Kidney glomerular epithelial cell (primary cell): ENCODE measurements at regions not wholly inside any gene's neighbourhood (a gene's known extent, or its start where the extent isn't known, plus 50 kb on each side); places are given as distances from the start of the nearest gene placed in this dataset.
"Not testable (repeated sequence)": the region's sequence is repeated elsewhere in the genome, so short reads cannot be mapped to it uniquely, and the experiment has no call there.

Experiments
- DNase-seq: peaks from one replicate; lab custom pipeline; 2025; lab: John Stamatoyannopoulos, UW

GRCh38 chr6:21744331-21744730 is 150.8 kb downstream of the SOX4 start:
- DNase-seq: no peak

- no peak for DNase-seq
Observed at GRCh38 chr6:21745543-21746337, 152.2 kb downstream of the SOX4 start.

- DNase-seq: no peak
Observed at GRCh38 chr6:21747441-21747840, 153.9 kb downstream of the SOX4 start.

- DNase-seq: peak; percentile 20
Observed at GRCh38 chr6:21748343-21749056, 154.9 kb downstream of the SOX4 start.

- DNase-seq: no peak
Observed at GRCh38 chr6:21749754-21750153, 156.2 kb downstream of the SOX4 start.

GRCh38 chr6:21750575-21750974 is 157.0 kb downstream of the SOX4 start:
- no peak for DNase-seq

GRCh38 chr6:21751608-21752007 is 158.1 kb downstream of the SOX4 start:
- DNase-seq: no peak

- DNase-seq: peak; percentile 38
Observed at GRCh38 chr6:21752054-21752811, 158.7 kb downstream of the SOX4 start.

- peak; percentile 80 for DNase-seq
Observed at GRCh38 chr6:21753241-21754108, 159.9 kb downstream of the SOX4 start.

GRCh38 chr6:21754891-21755290 is 161.3 kb downstream of the SOX4 start:
- peak; percentile 43 for DNase-seq

GRCh38 chr6:21756487-21756886 is 162.9 kb downstream of the SOX4 start:
- DNase-seq: no peak

GRCh38 chr6:21757392-21757791 is 163.8 kb downstream of the SOX4 start:
- not testable (repeated sequence) for DNase-seq

GRCh38 chr6:21759721-21760120 is 166.2 kb downstream of the SOX4 start:
- DNase-seq: no peak

GRCh38 chr6:21761053-21761730 is 167.6 kb downstream of the SOX4 start:
- not testable (repeated sequence) for DNase-seq

- DNase-seq: no peak
Observed at GRCh38 chr6:21764989-21765388, 171.4 kb downstream of the SOX4 start.

- DNase-seq: peak; percentile 45
Observed at GRCh38 chr6:21767891-21768648, 174.5 kb downstream of the SOX4 start.

GRCh38 chr6:21769405-21769861 is 175.9 kb downstream of the SOX4 start:
- peak; percentile 84 for DNase-seq

GRCh38 chr6:21769968-21770367 is 176.4 kb downstream of the SOX4 start:
- peak; percentile 33 for DNase-seq

- peak; percentile 18 for DNase-seq
Observed at GRCh38 chr6:21771626-21772320, 178.2 kb downstream of the SOX4 start.

GRCh38 chr6:21772477-21772876 is 178.9 kb downstream of the SOX4 start:
- DNase-seq: no peak
